Transverse colon (tissue), 4 donors: ENCODE measurements at regions not wholly inside any gene's neighbourhood (a gene's known extent, or its start where the extent isn't known, plus 50 kb on each side); places are given as distances from the start of the nearest gene placed in this dataset.

ENCODE experiments used
- DNase-seq: peaks from one replicate; pipeline ENCODE4 v3.0.0-alpha.2; 2019
- H3K27ac ChIP-seq, 4 donors: fragments of 200-600 bp; sonication (generic); 2 replicates each; pipeline ENCODE4 v1.5.1; 2016 to 2018; ENCODE audit warnings: inconsistent platforms in 4 of 4
- H3K27me3 ChIP-seq: fragments of 200-600 bp; sonication (generic); 2 replicates; pipeline ENCODE4 v1.5.1; 2017; ENCODE audit warnings: inconsistent platforms
- H3K36me3 ChIP-seq, 4 donors: fragments of 200-600 bp; sonication (generic); 2 replicates each; pipeline ENCODE4 v1.5.1; 2017 to 2019; ENCODE audit warnings: inconsistent platforms in 4 of 4
- H3K4me1 ChIP-seq, 4 donors: fragments of 200-600 bp; sonication (generic); 2 replicates each; pipeline ENCODE4 v1.5.1; 2017 to 2020; ENCODE audit warnings: inconsistent platforms in 4 of 4
- H3K4me3 ChIP-seq, 4 donors: fragments of 200-600 bp; sonication (generic); 1 replicate in 1 of 4; 2 replicates in 3 of 4; pipeline versions ENCODE4 v1.5.1 to v1.6.1; 2017 to 2019; ENCODE audit warnings: inconsistent platforms in 4 of 4
- H3K9me3 ChIP-seq, 2 donors: fragments of 200-600 bp; sonication (generic); 2 replicates each; pipeline ENCODE4 v1.5.1; 2017 to 2019; ENCODE audit warnings: inconsistent platforms in 2 of 2
- CTCF ChIP-seq, 5 experiments: fragments of 200-600 bp in 3 of 5; fragments of 450-650 bp in 2 of 5; sonication (generic) in 3 of 5; IDR thresholded peaks; 1 replicate in 2 of 5; 2 replicates in 3 of 5; pipeline ENCODE4 v1.5.1; 2016 to 2017; ENCODE audit warnings: antibody characterized with exemption in 5 of 5, inconsistent platforms in 3 of 5, mild to moderate bottlenecking in 2 of 5, moderate library complexity in 1 of 5
- EP300 ChIP-seq: sonication (generic); formaldehyde crosslinking; IDR thresholded peaks from one replicate; pipeline ENCODE4 v1.6.1; 2017; ENCODE audit warnings: antibody characterized with exemption, low read depth
- POLR2A ChIP-seq: fragments of 450-650 bp; IDR thresholded peaks from one replicate; pipeline ENCODE4 v1.6.1; 2016; ENCODE audit warnings: antibody characterized with exemption, mild to moderate bottlenecking, moderate library complexity
- POLR2AphosphoS5 ChIP-seq, 3 donors: sonication (generic); formaldehyde crosslinking; IDR thresholded peaks; one replicate each; pipeline ENCODE4 v1.6.1; 2016; ENCODE audit warnings: antibody characterized with exemption in 3 of 3
- WGBS, 2 donors: methylation state at CpG; one replicate each; pipeline ENCODE4 v1.1.5; 2018; ENCODE audit warnings: low coverage in 1 of 2; 5-methylcytosine and 5-hydroxymethylcytosine counted together
- in situ Hi-C, 4 donors: fragments of 200-750 bp; cut with MboI; loops; one replicate each; pipeline versions ENCODE4 v1.15.0 to v1.15.1; 2017; ENCODE audit warnings: low sequenced_read_pairs in 3 of 4, low pct_ligation_motif_present in 1 of 4, low pct_unique_long_range_greater_than_20kb in 1 of 4
- intact Hi-C: fragments of 100-400 bp; cut with DNase I; formaldehyde crosslinking; loops from one replicate; pipeline ENCODE4 v1.15.1; 2023; ENCODE audit warnings: low total_unique reads
- small RNA-seq, 4 donors: library from RNA; depleted of rRNA; stranded (forward); fragments of <200 nt; gene quantifications; one replicate each; pipeline ENCODE3, GENCODE V24; 2016

GRCh38 chr1:72357411-72357810 lies 75.1 kb upstream of the NEGR1 start:
- Histone ChIP-seq H3K4me3 (no peak overlapping the region), H3K4me1 (no peaks in the 10 kb centered on the region), H3K36me3 (no peaks in the 10 kb centered on the region), H3K9me3 (no peaks in the 10 kb centered on the region), H3K27ac (no peak overlapping the region), H3K27me3 (no peaks in the 10 kb centered on the region)
- 80 to 91% methylated on average over 1 of the region's 1 CpG for WGBS, 2 donors
- in situ Hi-C loops (loop anchor here in 1 of 4 donors (10.0 kb wide), 1 partner anchor 63 kb away; no protein-coding TSS in a partner anchor), intact Hi-C loops (no loop called here)
- TF ChIP-seq CTCF (IDR thresholded peaks at IDR 0.05) (no peak), POLR2A (no peak), POLR2AphosphoS5 (IDR thresholded peaks at IDR 0.05) (no peak), EP300 (no peak)
- no peak for DNase-seq

- WGBS, 2 donors = 91 to 94% methylated on average over 3 of the region's 3 CpGs
- DNase-seq = no peak
- Histone ChIP-seq H3K4me1 (no peaks in the 10 kb centered on the region), H3K27ac (no peak overlapping the region), H3K4me3 (no peak overlapping the region), H3K36me3 (no peaks in the 10 kb centered on the region), H3K9me3 (no peaks in the 10 kb centered on the region), H3K27me3 (no peaks in the 10 kb centered on the region)
- TF ChIP-seq EP300 = no peak
- no peak for TF ChIP-seq POLR2A
- TF ChIP-seq POLR2AphosphoS5 (IDR thresholded peaks at IDR 0.05) = no peak
- no peak for TF ChIP-seq CTCF (IDR thresholded peaks at IDR 0.05)
- in situ Hi-C loops = loop anchor here in 1 of 4 donors (10.0 kb wide), 1 partner anchor 61 kb away; no protein-coding TSS in a partner anchor
- intact Hi-C loops = no loop called here
Observed at GRCh38 chr1:72355899-72356298, 73.6 kb upstream of the NEGR1 start.

DNA sequence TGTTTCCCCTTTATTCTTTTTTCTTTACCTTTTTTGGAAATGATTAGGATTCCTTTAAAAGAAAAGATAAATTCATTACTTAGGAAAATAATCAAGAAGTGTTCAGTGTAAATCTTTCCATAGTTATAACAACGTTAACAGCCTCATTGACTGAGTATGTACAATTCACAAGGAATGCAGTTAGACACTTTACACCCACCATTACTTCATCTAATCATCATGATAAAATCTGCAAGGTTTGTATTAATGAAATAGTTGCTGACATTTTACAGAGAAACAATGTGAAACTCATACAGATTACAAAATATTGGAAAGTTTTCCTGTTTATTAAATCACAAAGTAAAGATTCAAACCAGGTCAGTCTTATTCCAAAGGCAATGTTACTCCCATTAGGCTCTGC lies 59.3 kb upstream of the NEGR1 start:
- 80% methylated on average over 1 of the region's 1 CpG; no CpG with 5 or more reads in 1 of the 2 donors for WGBS, 2 donors
- in situ Hi-C loops = no loop called here

DNA sequence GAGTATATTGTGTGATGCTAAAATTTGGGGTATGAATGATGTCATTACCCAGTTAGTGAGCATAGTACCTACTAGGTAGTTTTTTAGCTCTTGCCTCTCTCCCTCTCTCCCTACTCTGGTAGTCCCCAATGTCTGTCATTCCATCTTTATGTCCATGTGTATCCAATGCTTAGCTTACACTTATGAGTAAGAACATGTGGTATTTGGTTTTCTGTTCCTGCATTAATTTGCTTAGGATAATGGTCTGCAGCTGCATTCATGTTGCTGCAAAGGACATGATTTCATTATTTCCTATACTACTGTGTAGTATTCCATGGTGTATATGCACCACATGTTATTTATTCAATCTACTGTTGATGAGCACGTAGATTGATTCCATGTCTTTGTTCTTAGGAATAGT lies 54.4 kb upstream of the NEGR1 start:
- 75% methylated on average over 1 of the region's 1 CpG; no CpG with 5 or more reads in 1 of the 2 donors for WGBS, 2 donors
- H3K9me3 ChIP-seq = peaks cover 0 to 6% of the 10 kb centered on the region in 2 donors
- H3K4me1 ChIP-seq = no peaks in the 10 kb centered on the region
- DNase-seq = no peak
- intact Hi-C loops (no loop called here), in situ Hi-C loops (no loop called here)
- H3K36me3 ChIP-seq = no peaks in the 10 kb centered on the region
- no peaks in the 10 kb centered on the region for H3K27me3 ChIP-seq
- no peak for TF ChIP-seq POLR2AphosphoS5 (IDR thresholded peaks at IDR 0.05)
- no peak for TF ChIP-seq EP300
- no peak for TF ChIP-seq POLR2A
- no peak for TF ChIP-seq CTCF (IDR thresholded peaks at IDR 0.05)
- no peak overlapping the region for H3K4me3 ChIP-seq
- H3K27ac ChIP-seq = no peak overlapping the region

More for the DNA sequence above, 59.3 kb upstream of the NEGR1 start:
- Histone ChIP-seq H3K27ac (no peak overlapping the region), H3K9me3 (peaks cover 0 to 6% of the 10 kb centered on the region in 2 donors), H3K27me3 (no peaks in the 10 kb centered on the region), H3K4me3 (no peak overlapping the region), H3K4me1 (no peaks in the 10 kb centered on the region), H3K36me3 (no peaks in the 10 kb centered on the region)
- DNase-seq = no peak
- intact Hi-C loops = no loop called here
- TF ChIP-seq CTCF (IDR thresholded peaks at IDR 0.05) = no peak
- no peak for TF ChIP-seq POLR2AphosphoS5 (IDR thresholded peaks at IDR 0.05)
- no peak for TF ChIP-seq POLR2A

Small RNA genes in the stretch of these regions (small RNA-seq; reads per million reads assigned to genes)
- 0 reads per million in 4 donors for gene RN7SKP19
- gene RNA5SP50 = 0 reads per million in 4 donors
- gene RNU4ATAC8P = 0 reads per million in 4 donors
- gene RNU6-1246P = 0 reads per million in 4 donors
